ENCODE measurements at regions not wholly inside any gene's neighbourhood (a gene's known extent, or its start where the extent isn't known, plus 50 kb on each side); places are given as distances from the start of the nearest gene placed in this dataset.

DNA sequence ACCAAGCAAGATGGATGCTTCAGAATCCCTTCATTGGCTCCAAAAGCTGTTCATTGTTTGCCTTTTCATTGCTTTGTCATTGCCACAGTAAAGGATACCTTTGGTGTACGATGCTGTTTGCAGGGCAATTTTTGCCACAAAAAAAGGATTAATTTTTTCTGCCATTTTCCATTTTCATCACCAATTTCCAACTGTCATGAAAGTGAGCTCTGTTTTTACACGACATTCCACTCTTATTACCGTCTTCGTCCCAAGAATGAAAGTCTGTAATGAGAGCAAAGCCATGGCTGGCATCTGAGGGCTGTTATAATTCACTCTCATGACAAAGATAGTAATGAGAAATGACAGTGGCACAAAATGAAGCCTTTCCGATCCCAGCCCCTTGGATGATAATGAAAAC lies 272.7 kb upstream of the DCN start:
- TF ChIP-seq POLR2A (IDR thresholded peaks at IDR 0.05; ENCODE audit: low read depth, low read length) (no peak), TAF1 (IDR thresholded peaks at IDR 0.05; ENCODE audit: low read depth, low read length) (no peak), POLR2AphosphoS5 (IDR thresholded peaks at IDR 0.05; ENCODE audit: low read depth, low read length) (no peak), POU2F2 (IDR thresholded peaks at IDR 0.05; ENCODE audit: low read depth, low read length) (no peak)

Data from GM12891 (cell line).